ENCODE measurements at regions not wholly inside any gene's neighbourhood (a gene's known extent, or its start where the extent isn't known, plus 50 kb on each side); places are given as distances from the start of the nearest gene placed in this dataset.

GRCh38 chr17:65405563-65405962 lies 155.9 kb downstream of the AXIN2 start:
- DNase-seq (ENCODE audit: low spot score), result no peak

- DNase-seq (ENCODE audit: low spot score), result no peak
Observed at GRCh38 chr17:65404761-65405160, 156.7 kb downstream of the AXIN2 start.

- no peak for DNase-seq (ENCODE audit: low spot score)
Observed at GRCh38 chr17:65403626-65404025, 157.8 kb downstream of the AXIN2 start.

GRCh38 chr17:65402513-65403496 lies 158.6 kb downstream of the AXIN2 start:
- no peak for DNase-seq (ENCODE audit: low spot score)

GRCh38 chr17:65401561-65401960 lies 159.9 kb downstream of the AXIN2 start:
- DNase-seq (ENCODE audit: low spot score), result no peak

- DNase-seq (ENCODE audit: low spot score), result no peak
Observed at GRCh38 chr17:65400701-65401100, 160.7 kb downstream of the AXIN2 start.

GRCh38 chr17:65398040-65398787 lies 163.2 kb downstream of the AXIN2 start:
- no peak for DNase-seq (ENCODE audit: low spot score)

GRCh38 chr17:65395924-65396323 lies 165.5 kb downstream of the AXIN2 start:
- DNase-seq (ENCODE audit: low spot score), result no peak

GRCh38 chr17:65394811-65395472 lies 166.5 kb downstream of the AXIN2 start:
- DNase-seq (ENCODE audit: low spot score), result no peak

- no peak for DNase-seq (ENCODE audit: low spot score)
Observed at GRCh38 chr17:65393514-65393913, 167.9 kb downstream of the AXIN2 start.

- peak; percentile 86 for DNase-seq (ENCODE audit: low spot score)
Observed at GRCh38 chr17:65389949-65390348, 171.5 kb downstream of the AXIN2 start.

- DNase-seq (ENCODE audit: low spot score), result peak; percentile 46
Observed at GRCh38 chr17:65389426-65389825, 172.0 kb downstream of the AXIN2 start.

- DNase-seq (ENCODE audit: low spot score), result no peak
Observed at GRCh38 chr17:65388911-65389310, 172.5 kb downstream of the AXIN2 start.

- DNase-seq (ENCODE audit: low spot score), result no peak
Observed at GRCh38 chr17:65387322-65387721, 174.1 kb downstream of the AXIN2 start.

- DNase-seq (ENCODE audit: low spot score), result no peak
Observed at GRCh38 chr17:65385726-65386125, 175.7 kb downstream of the AXIN2 start.

- no peak for DNase-seq (ENCODE audit: low spot score)
Observed at GRCh38 chr17:65385071-65385470, 176.4 kb downstream of the AXIN2 start.

- no peak for DNase-seq (ENCODE audit: low spot score)
Observed at GRCh38 chr17:65381152-65381551, 180.3 kb downstream of the AXIN2 start.

- no peak for DNase-seq (ENCODE audit: low spot score)
Observed at GRCh38 chr17:65374966-65375365, 186.5 kb downstream of the AXIN2 start.

- no peak for DNase-seq (ENCODE audit: low spot score)
Observed at GRCh38 chr17:65371702-65372101, 189.7 kb downstream of the AXIN2 start.

- no peak for DNase-seq (ENCODE audit: low spot score)
Observed at GRCh38 chr17:65370669-65371131, 190.7 kb downstream of the AXIN2 start.

- no peak for DNase-seq (ENCODE audit: low spot score)
Observed at GRCh38 chr17:65368341-65368740, 193.1 kb downstream of the AXIN2 start.

GRCh38 chr17:65366102-65366844 lies 195.2 kb downstream of the AXIN2 start:
- DNase-seq (ENCODE audit: low spot score), result no peak

Measured in AG08396 (cell line).